PC-3 (cell line): ENCODE measurements at regions not wholly inside any gene's neighbourhood (a gene's known extent, or its start where the extent isn't known, plus 50 kb on each side); places are given as distances from the start of the nearest gene placed in this dataset.

Experiments
- ATAC-seq: fragments of 200-7000 bp; cut with Tn5 transposase; 2 replicates; pipeline ENCODE4 v1.9.1; 2020; ENCODE audit warnings: mild to moderate bottlenecking, moderate library complexity
- BruUV-seq: library from RNA; stranded (reverse); fragments of 400-500 nt; replicated peaks from 2 replicates; lab custom pipeline; 2021; lab: Mats Ljungman, UMichigan
- CTCF ChIA-PET: fragments of 300-600 bp; sonication (Branson Sonifier 250); formaldehyde crosslinking; loops from one replicate; lab custom pipeline; 2022; ENCODE audit warnings: antibody characterized with exemption; lab: Charles Lee
- POLR2A ChIA-PET: fragments of 300-600 bp; sonication (Branson Sonifier 250); formaldehyde crosslinking; loops from one replicate; lab custom pipeline; 2022; ENCODE audit warnings: antibody characterized with exemption; ENCODE audit not compliant: unreplicated experiment; lab: Charles Lee
- DNase-seq: peaks from one replicate; pipeline ENCODE4 v3.0.0-alpha.2; 2015
- H2AFZ ChIP-seq: fragments of 300-600 bp; sonication (generic); 2 replicates; pipeline ENCODE4 v1.6.0; 2016; ENCODE audit warnings: antibody characterized with exemption, low read length
- H3F3A ChIP-seq: fragments of 300-600 bp; sonication (generic); one replicate; pipeline ENCODE4 v1.6.0; 2017; ENCODE audit warnings: antibody characterized with exemption, low read length, control low read depth, mild to moderate bottlenecking; ENCODE audit not compliant: unreplicated experiment
- H3K27ac ChIP-seq: fragments of 300-600 bp; sonication (generic); 2 replicates; pipeline ENCODE4 v1.5.1; 2016; ENCODE audit warnings: mild to moderate bottlenecking, low read length
- H3K27me3 ChIP-seq: fragments of 300-600 bp; sonication (generic); 2 replicates; pipeline ENCODE4 v1.6.1; 2016; ENCODE audit warnings: low read length, mixed read lengths
- H3K36me3 ChIP-seq: fragments of 300-600 bp; sonication (generic); 2 replicates; pipeline ENCODE4 v1.6.1; 2016; ENCODE audit warnings: low read depth, mixed run types, low read length, mixed read lengths
- H3K4me1 ChIP-seq: fragments of 300-600 bp; sonication (generic); 2 replicates; pipeline ENCODE4 v1.5.1; 2016; ENCODE audit warnings: low read length; ENCODE audit not compliant: insufficient read depth
- H3K4me2 ChIP-seq: fragments of 300-600 bp; sonication (generic); 2 replicates; pipeline ENCODE4 v1.6.0; 2016; ENCODE audit warnings: low read length
- H3K4me3 ChIP-seq: fragments of 300-600 bp; sonication (generic); 2 replicates; pipeline ENCODE4 v1.5.1; 2016; ENCODE audit warnings: mild to moderate bottlenecking, low read length, mixed read lengths
- H3K79me2 ChIP-seq: fragments of 300-600 bp; sonication (generic); 2 replicates; pipeline ENCODE4 v1.6.1; 2017; ENCODE audit warnings: low read length, mixed read lengths
- H3K9ac ChIP-seq: fragments of 300-600 bp; sonication (generic); 2 replicates; pipeline ENCODE4 v1.6.0; 2016; ENCODE audit warnings: mild to moderate bottlenecking, low read length
- H3K9me2 ChIP-seq: fragments of 300-600 bp; sonication (generic); replicated peaks from 2 replicates; pipeline ENCODE4 v1.6.1; 2016; ENCODE audit warnings: mixed run types, low read length, mixed read lengths
- H3K9me3 ChIP-seq: fragments of 300-600 bp; sonication (generic); 2 replicates; pipeline ENCODE4 v1.6.1; 2016; ENCODE audit warnings: low read length, mixed read lengths
- H4K20me1 ChIP-seq: fragments of 300-600 bp; sonication (generic); 2 replicates; pipeline ENCODE4 v1.6.1; 2016; ENCODE audit warnings: low read length, mixed read lengths
- CTCF ChIP-seq: fragments of 300-600 bp; sonication (generic); conservative IDR thresholded peaks from 2 replicates; pipeline ENCODE4 v1.5.1; 2017; ENCODE audit warnings: antibody characterized with exemption, low read depth, mild to moderate bottlenecking, low read length
- EZH2 ChIP-seq: fragments of 300-600 bp; sonication (generic); IDR thresholded peaks from one replicate; pipeline ENCODE4 v1.6.1; 2017; ENCODE audit warnings: antibody characterized with exemption, mild to moderate bottlenecking, low read length; ENCODE audit not compliant: unreplicated experiment
- EZH2phosphoT487 ChIP-seq: fragments of 300-600 bp; sonication (generic); IDR thresholded peaks from 2 replicates; pipeline ENCODE4 v1.6.1; 2018; ENCODE audit warnings: mild to moderate bottlenecking, antibody characterized with exemption, low read length, borderline replicate concordance
- intact Hi-C: fragments of 100-400 bp; cut with micrococcal nuclease; formaldehyde crosslinking; loops from 2 replicates; pipeline ENCODE4 v1.9.0; 2023

- no peak overlapping the region for H3K4me2 ChIP-seq
- no peaks in the 10 kb centered on the region for H3K9me2 ChIP-seq
- H3K9me3 ChIP-seq: no peaks in the 10 kb centered on the region
- CTCF ChIA-PET: no interaction called here
- H3K4me1 ChIP-seq: no peaks in the 10 kb centered on the region
- H2AFZ ChIP-seq: no peak overlapping the region
- no peak overlapping the region for H3K9ac ChIP-seq
- DNase-seq (no peak), ATAC-seq (no peak)
- H4K20me1 ChIP-seq: no peaks in the 10 kb centered on the region
- H3K4me3 ChIP-seq: no peak overlapping the region
- TF ChIP-seq CTCF: no peak
- TF ChIP-seq EZH2phosphoT487: no peak
- no peak for TF ChIP-seq EZH2
- POLR2A ChIA-PET: no interaction called here
- H3K27me3 ChIP-seq: no peaks in the 10 kb centered on the region
- intact Hi-C loops: no loop called here
- H3F3A ChIP-seq: no peaks in the 10 kb centered on the region
- no TSS peak for BruUV-seq
- no peaks in the 10 kb centered on the region for H3K79me2 ChIP-seq
- no peak overlapping the region for H3K27ac ChIP-seq
- no peaks in the 10 kb centered on the region for H3K36me3 ChIP-seq
These were observed 467.7 kb upstream of the TUSC1 start for GRCh38 chr9:26145938-26146337.

- Histone ChIP-seq H3K9ac (no peak overlapping the region), H3K27ac (no peak overlapping the region), H3K4me2 (no peak overlapping the region), H4K20me1 (no peaks in the 10 kb centered on the region), H3F3A (no peaks in the 10 kb centered on the region), H3K9me3 (no peaks in the 10 kb centered on the region), H3K36me3 (no peaks in the 10 kb centered on the region), H3K4me3 (no peak overlapping the region), H3K4me1 (no peaks in the 10 kb centered on the region), H3K27me3 (no peaks in the 10 kb centered on the region), H3K9me2 (no peaks in the 10 kb centered on the region), H2AFZ (no peak overlapping the region), H3K79me2 (no peaks in the 10 kb centered on the region)
- intact Hi-C loops: no loop called here
- DNase-seq: no peak
- CTCF ChIA-PET: no interaction called here
- TF ChIP-seq EZH2: no peak
- no peak for TF ChIP-seq EZH2phosphoT487
- TF ChIP-seq CTCF: no peak
- POLR2A ChIA-PET: no interaction called here
- BruUV-seq: no TSS peak
- no peak for ATAC-seq
These were observed 464.4 kb upstream of the TUSC1 start for GRCh38 chr9:26142631-26143030.

- BruUV-seq: no TSS peak
- Histone ChIP-seq H3F3A (no peaks in the 10 kb centered on the region), H3K79me2 (no peaks in the 10 kb centered on the region), H3K9ac (no peak overlapping the region), H3K36me3 (no peaks in the 10 kb centered on the region), H3K4me1 (no peaks in the 10 kb centered on the region), H3K27ac (no peak overlapping the region), H3K27me3 (no peaks in the 10 kb centered on the region), H3K4me3 (no peak overlapping the region), H4K20me1 (no peaks in the 10 kb centered on the region), H2AFZ (no peak overlapping the region), H3K4me2 (no peak overlapping the region), H3K9me2 (no peaks in the 10 kb centered on the region), H3K9me3 (no peaks in the 10 kb centered on the region)
- no peak for DNase-seq
- ChIA-PET CTCF (no interaction called here), POLR2A (no interaction called here)
- TF ChIP-seq EZH2 (no peak), EZH2phosphoT487 (no peak), CTCF (no peak)
- no peak for ATAC-seq
- intact Hi-C loops: no loop called here
These were observed 464.0 kb upstream of the TUSC1 start for GRCh38 chr9:26142201-26142600.
